Islet precursor cell (in vitro differentiated cells): ENCODE measurements at regions not wholly inside any gene's neighbourhood (a gene's known extent, or its start where the extent isn't known, plus 50 kb on each side); places are given as distances from the start of the nearest gene placed in this dataset.
"Not testable (repeated sequence)": the region's sequence is repeated elsewhere in the genome, so short reads cannot be mapped to it uniquely, and the experiment has no call there.

Experiments used
- DNase-seq: peaks from one replicate; pipeline ENCODE4 v3.0.0-alpha.2; 2018

DNA sequence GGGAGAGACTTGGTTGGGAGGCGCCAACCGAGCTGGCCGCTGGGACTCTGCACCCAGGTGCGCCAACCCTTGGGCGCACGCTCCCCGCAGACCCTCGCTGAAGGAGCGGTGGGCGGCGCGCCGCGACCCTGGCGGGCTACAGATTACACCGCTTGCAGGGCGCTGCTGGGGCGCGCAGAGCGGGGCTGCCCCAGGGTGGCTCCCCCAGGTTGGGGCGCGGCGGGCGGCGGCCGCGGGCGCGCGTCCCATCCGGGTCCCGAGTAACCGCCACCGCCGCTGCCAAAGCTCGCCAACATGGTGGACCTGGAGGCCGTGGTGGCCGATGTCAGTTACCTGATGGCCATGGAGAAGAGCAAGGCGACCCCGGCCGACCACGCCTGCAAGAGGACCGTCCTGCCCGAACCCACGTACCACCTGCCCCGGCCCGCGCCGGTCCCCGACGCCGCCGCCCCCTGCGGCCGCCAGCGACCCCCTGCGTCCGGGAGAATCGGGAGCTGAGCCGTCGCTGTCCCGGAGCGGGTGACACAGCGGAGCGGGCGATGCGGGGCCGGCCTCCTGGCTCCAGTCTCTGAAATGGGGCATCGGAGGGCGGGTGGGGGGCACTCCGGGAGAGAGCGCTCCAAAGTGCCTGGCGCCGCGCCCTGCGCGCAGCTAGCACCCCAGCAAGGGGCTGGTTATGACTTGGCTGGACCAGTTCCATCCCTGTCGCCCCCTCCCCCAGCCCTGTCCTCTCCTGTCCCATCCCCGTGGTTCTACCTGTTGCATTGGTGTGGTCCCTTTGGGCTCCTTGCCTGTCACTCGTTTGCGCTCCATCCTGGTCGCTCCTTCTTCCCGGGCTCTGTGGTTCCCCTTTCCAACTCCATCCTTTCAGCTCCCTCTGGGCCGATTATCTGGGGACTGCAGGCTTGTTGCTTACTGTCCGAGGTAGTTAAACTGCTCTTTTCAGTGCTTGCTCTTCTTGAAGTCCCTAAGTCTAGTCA, 143.3 kb upstream of the GRK3 start:
- no peak for DNase-seq

DNA sequence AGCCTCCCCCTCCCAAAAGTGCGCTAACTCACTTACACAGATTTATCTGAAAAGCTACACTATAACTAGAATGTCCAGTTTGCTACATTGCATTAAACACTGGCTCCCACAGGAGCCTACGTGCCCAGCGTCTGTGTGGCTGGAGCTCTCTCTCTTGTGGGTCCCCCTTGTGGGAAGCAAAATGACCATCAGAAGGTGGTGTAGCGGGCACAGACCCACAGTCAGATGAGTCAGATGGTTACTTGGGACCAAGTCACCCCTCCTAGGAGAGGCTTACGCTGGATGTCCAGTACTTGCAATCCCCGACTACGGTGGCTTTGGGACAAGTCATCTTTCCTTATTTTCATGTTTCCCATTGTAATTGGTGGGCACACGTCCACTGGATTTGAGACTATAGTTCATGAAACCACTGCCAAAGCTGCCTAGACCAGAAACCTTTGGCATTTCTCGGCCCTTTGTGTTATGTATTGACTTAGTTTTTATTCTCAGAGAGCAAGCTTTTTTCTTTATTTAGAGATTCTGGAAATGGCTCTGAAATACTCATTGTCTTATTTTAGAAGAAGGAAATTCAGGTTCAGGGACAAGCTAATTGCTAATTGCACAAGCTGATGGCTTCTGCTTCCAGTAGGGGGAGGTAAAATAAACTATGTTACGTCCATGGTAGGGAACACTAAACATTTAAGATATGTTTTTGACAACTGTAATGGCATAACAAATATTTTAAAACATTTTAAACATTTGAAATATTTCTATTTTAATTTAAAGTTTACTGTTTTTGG, 137.8 kb upstream of the GRK3 start:
- not testable (repeated sequence) for DNase-seq

DNA sequence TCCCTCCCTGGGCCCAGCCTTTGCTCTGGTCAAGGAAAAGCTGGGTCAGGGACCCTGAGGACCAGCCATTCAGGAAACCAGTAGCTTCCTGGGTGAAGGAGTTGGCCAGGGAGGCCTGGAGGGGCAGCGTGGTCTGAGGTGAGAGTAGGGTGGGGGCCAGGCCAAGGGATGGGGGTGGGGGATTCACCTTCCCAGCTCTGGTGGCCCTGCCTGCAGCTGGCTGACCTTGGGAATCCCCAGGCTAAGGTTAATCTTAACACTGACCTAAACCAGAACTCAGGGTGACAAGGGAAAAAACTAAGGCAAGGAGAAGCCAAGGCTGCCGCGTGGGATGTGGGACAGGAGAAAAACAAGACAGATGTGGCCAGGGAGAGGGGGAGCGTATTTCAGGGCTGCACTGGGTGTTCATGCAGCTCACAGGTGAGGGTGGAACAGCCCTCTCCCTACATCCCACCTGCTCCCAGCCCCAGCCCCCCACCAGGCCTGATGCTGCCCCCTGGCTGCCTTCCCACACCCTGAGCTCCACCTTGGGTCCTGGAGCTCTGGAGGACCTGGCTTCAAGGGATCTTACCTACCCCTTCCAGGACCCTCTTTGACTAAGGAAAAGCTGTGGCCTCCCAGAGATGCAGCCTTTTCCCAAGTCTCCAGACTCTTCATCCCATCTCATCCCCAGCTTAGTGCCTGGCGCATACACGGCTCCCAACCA, 132.7 kb upstream of the GRK3 start:
- DNase-seq: not testable (repeated sequence)

DNA sequence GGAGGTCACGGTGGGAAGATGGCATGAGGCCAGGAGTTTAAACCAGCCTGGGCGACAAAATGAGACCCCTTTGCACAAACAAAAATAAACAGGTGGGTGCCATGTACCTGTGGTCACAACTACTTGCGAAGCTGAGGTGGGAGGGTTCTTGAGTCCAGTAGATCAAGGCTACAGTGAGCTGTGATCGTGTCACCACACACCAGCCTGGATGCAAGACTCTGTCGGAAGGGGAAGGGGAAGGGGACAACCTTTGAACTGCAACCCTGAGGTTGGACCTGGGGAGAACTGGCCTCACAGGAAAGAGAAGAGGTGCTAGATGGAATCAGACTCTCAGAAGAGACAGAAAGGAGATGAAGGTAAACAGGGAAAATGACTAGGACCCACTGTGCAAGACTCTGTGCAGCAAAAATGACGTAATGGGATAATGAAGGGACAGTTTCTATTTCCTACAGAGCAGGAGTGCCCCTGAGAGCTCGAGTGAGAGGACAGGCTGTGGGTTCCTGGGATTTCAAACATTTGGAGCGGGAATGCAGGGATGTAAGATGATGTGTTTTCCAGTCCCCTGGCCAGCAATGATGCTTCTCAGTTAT, 131.0 kb upstream of the GRK3 start:
- DNase-seq: not testable (repeated sequence)

DNA sequence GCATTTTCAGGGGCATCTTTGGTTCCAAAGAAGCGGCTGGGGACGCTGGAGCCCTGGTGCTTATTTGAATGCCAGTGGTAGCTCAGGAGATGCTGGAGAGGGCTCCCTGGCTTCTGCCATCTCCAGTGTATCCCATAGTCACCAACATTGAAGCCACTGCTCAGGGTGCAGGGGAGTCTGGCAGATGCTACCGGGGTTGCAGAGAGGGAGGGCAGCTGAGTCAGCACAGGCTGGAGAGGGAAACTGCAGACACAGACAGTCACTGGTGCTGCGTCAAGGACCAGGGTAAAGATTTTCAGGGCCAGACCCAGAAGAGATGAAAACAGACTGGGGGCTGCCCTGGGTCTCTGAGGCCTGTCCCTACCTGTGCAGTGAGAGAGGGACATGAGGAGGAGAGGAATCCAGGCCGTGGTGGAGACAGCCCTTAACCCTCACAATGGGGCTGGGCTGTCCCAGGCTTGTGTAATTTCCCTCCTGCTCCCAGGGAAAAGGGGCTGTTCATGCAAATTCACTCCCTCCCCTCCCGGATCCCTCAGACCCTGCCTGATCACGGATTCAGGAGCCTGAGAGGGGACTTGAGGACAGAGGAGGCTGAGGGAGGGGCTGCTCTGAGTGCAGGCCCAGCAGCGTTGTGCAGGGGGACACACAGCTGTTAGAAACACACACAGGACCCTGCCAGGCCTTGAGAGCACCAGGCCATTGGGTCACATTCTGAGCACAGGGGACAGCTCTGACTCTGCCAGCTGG, 126.9 kb upstream of the GRK3 start:
- DNase-seq: peak; percentile 63

DNA sequence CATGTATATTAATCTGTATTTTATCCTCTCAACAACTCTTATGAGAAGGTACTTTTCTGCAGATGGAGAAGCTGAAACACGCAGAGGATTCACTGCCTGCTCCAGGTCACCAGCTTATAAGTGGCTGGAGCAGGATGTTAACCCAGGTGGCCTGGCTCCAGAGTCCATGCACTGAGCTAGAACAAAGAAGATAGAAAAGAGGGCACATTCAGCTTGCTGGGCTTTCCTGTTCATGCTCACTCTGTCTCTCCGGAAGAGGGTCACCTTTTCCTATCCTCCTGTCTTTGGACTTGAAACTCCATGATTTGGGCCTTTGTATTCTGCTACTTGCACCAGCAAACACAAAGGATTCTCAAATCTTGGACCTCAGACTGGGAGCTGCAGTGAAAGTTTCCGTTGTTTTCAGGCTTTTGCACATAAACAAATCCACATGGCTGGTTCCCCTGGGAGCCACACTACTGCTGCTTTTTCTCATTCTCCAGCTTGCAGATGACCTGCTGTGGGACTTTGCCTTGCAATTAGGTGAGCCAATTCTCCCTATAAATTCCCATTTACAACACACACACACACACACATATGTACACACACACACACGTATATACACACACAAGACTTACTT, 117.3 kb upstream of the GRK3 start:
- DNase-seq: no peak

DNA sequence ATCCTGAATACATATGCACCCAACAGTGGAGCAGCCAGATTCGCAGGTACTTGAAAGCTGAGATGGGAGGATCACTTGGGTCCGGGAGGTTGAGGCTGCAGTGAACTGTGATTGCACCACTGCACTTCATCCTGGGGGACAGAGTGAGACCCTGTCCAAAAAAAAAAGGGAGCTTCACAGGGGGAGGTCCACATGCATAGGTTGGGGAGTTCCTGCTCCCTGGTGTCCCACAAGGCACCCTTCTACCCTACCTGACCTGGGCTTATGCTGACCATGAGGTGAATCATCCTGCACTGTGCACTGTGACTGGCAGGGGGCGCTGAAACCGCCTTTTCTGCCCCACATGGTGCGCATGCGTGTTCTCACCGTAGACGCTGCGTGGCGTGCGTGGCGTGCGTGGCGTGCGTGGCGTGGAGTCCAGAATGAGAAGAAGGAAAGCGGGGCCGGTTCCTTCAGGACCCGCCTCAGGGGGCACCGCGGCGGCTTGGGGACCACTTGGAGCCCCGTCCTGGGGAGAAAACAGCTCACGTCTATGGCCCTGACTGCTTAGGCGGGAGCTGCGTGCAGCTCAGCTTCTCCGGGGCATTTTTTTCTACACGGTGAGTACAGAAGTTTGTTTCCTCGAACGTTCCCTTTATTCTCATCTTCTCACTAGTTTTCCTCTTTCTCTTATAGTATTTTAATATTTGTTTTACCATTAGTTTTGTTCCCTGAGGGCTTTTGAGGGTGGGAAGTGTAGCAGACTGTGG, 116.6 kb upstream of the GRK3 start:
- DNase-seq: peak; percentile 89

DNA sequence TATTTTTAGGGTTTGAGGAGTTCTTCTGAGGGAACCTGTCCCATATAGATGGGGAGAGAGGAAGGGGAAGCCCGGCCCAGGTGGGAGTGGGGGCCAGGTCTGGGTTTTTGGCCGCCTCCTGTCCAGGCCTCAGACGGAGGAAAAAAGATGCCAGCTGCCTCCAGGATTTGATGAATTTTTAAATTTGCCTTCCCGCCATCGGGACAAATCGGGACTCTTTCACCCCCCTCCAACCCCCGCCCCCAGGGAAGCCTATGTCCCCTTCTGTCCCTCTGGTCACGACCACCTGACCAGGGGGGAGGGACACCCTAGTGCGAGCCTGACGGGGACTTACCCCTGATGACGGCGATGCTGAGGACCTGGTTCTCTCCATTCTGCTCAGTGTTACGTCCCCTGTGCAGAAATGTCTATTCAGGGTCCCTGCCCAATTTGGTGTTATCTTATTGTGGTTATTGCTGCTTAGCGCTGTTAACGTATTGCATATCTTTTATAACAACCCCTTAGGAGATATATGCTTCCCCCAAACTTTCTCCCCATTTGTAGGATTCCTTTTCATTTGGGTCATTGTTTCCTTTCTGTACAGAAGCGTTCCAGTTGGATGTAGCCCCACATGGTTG, 115.9 kb upstream of the GRK3 start:
- DNase-seq: peak; percentile 55

DNA sequence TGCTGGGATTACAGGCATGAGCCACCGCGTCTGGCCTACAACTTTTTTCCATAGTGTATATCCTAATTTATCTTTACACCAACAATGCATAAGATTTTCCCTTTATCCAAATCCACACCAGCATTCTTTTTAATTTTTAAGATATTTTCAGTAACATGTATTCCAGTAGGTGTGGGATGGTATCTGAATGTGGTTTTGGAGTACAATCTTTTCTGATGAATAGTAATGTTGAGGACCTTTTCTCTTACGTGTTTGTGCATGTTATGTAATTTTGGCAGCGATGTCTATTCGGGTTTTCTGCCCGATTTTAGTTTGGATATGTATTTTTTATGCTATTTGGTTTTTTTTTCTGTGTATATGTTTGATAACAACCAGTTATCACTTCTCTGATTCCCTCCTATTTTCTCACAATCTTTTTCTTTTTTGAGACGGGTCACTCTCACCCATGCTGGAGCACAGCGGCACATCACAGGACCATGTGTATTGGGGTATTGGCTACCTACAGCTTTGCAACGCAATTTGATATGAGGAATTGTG, 114.6 kb upstream of the GRK3 start:
- peak; percentile 3 for DNase-seq

DNA sequence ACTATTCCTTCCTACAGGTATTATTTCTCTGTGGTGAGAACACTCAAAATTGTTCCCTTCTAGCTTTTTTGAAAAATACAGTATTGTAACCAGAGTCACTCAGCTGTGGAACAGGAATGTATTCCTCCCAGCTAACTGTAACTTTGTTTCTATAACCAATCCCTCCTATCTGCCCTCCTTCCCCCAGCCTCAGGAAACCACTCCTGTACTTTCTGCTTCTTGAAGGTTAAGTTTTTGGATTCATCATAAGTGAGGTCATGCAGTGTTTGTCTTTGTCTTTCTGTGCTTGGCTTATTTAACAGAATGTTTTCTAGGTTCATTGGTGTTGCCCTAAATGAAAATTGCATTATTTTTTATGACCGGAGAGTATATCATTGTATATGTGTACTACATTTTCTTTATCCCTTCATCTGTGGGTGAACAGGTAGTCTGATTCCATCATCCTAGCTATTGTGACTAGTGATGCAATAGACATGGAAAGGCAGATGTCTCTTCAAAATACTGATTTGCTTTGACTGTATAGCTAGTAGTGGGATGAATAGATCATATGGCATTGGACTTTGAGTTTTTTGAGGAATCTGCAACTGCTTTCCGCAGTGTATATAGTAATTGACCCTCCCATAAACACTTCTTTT, 112.9 kb upstream of the GRK3 start:
- peak; percentile 4 for DNase-seq

DNA sequence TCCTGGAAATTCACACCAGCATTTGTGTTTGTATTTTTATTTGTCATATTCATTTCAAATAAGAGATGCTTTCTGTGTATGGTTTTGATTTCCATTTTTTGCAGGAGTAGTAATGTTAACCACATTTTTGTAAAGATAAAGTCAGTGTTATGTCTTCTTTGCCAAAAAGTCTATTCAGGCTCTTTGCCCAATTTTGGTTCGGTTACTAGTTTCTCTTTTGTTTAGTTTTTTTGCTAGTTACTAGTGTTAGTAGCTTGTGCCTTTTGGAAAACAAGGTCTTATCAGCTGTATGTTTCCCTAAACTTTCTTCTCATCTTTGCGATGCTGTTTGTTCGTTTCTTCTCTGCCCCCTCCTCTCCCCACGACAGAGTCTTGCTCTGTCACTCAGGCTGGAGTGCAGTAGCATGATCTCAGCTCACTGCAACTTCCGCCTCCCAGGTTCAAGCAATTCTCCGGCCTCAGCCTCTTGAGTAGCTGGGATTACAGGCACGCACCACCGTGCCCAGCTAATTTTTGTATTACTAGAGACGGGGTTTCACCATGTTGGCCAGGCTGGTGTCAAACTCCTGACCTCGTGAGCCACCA, 112.3 kb upstream of the GRK3 start:
- peak; percentile 17 for DNase-seq

DNA sequence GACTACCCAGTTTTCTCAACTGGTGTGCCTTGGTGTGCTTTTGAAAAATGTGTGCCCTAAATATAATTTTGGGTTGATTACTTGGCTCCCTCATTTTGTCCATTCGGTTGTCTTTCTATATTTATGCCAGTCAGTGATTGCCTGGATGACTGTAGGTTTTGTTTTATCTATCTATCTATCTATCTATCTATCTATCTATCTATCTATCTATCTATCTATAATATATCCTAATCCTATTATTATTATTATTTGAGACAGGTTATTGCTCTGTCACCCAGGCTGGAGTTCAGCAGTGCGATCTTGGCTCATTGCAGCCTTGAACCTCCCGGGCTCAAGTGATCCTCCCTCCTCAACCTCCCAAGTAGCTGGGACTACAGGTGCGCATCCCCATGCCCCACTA, 111.4 kb upstream of the GRK3 start:
- DNase-seq: no peak

DNA sequence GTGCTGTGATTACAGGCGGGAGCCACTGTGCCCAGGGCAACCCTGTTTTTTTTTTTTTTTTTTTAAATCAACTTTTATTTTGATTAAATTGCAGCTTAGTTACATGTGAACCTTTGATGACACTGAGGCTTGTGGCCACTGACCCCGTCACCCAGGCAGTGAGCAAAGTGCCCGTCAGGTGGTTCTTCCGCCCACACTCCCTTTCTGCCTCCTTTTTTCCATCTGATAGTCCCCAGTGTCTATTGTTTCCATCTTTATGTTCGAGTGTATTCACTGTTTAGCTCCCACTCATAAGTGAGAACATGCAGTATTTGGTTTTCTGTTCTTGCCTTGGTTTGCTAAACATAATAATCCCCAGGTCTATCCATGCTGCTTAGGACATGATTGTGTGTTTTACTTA, 110.9 kb upstream of the GRK3 start:
- no peak for DNase-seq

DNA sequence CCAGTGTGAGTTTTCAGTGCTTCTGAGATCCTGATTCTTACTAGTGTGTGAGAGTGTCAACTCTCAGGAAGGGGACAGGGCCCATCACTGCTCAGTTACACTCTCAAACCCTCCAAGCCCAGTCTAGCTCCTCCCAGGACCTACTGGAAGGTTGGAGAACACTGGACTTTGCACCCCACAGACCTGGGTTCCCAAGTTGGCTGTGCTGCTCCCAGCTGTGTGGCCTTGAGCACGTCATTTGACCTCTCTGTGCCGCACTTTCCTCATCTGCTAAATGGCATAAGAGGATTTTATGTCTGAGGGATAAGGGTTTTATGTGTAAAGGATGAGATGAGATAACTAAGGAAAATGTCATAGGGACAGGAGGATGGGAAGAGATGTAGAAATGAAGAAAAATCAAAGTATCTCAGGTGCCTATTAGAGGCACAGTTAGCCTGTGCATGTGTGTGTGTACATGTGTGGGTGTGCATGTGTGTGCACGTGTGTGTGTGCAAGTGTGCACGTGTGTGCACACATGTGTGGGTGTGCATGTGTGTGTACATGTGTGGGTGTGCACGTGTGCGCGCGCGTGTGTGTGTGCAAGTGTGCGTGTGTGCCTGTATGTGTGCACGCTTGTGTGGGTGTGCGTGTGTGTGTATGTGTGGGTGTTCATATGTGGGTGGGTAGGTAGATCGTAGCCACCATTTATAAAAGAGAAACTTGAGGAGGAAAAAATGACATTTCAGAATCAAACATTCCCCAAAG, 108.0 kb upstream of the GRK3 start:
- DNase-seq: not testable (repeated sequence)

DNA sequence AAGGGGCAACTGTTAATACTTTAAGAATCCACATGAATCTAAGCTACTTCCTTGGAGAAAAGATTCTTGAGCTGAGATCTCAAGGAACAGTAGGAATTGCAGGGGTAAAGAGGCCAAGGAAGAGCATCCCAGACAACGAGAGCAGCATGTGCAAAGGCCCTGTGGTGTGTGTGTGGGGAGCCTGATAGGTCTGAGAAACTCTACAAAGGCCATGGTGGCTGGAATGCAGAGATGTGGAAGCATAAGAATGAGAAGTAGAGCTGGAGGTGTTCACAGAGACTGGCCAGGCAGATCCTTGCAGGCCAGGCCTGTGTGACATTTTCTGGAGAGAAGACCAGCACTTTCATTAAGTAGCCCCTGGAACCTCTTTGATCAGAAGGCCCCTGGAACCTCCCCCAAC, 105.8 kb upstream of the GRK3 start:
- not testable (repeated sequence) for DNase-seq

DNA sequence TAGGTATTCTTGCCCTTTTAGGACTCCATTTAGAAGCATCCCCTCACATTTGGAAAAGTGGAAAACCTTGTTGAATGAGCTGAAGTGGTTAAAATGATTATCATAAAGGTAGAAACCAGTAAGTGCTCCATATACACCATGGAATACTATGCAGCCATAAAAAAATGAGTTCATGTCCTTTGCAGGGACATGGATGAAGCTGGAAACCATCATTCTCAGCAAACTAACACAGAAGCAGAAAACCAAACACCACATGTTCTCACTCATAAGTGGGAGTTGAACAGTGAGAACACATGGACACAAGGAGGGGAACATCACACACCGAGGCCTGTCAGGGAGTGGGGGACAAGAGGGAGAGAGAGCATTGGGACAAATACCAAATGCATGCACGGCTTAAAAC, 103.8 kb upstream of the GRK3 start:
- not testable (repeated sequence) for DNase-seq

DNA sequence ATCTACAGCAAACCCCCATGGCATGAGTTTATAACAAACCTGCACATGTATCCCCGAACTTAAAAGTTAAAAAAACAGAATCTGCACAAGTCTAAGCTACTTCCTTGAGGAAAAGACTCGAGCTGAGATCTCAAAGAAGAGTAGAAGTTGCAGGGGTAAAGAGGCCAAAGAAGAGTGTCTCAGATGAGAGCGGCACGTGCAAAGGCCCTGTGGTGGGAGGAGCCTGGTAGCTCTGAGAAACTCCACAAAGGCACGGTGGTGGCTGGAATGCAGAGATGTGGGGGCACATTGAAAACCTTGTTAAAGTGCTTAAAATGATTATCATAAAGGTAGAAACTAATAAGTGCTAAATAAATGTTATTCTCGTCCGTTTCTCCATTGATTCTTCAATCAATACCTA, 103.2 kb upstream of the GRK3 start:
- DNase-seq: no peak
